ENCODE measurements at regions not wholly inside any gene's neighbourhood (a gene's known extent, or its start where the extent isn't known, plus 50 kb on each side); places are given as distances from the start of the nearest gene placed in this dataset.
A peak's percentile ranks its signal among the peaks of the same experiment; 100 is the strongest.

DNA sequence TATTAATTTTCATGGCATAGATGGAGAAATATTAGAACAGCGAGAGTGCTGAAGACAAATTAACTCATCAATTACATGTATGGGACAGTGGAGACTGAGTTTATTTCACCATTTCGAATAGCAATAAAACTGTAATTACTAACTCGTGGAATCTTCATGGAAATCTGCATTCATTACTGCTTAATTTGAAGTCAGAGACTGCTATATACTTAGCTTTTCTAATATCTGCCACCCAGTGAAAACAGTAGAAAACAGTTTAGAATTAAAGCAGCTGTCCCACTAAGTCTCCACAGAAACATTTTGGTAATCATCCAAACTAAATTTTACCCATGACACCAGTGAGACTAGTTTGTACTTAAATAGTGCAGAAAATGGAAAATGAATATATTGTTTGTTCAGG lies 56.8 kb downstream of the IZUMO3 start:
- DNase-seq, result no peak
- H3K36me3 ChIP-seq (ENCODE audit: control insufficient read depth, insufficient read depth, low read length), result no peaks in the 10 kb centered on the region
- H3K4me1 Mint-ChIP-seq, result peaks cover 29% of the 10 kb centered on the region
- H3K27ac ChIP-seq (ENCODE audit: low read depth, low read length), result no peak overlapping the region
- peaks cover 4% of the 10 kb centered on the region for H3K4me1 ChIP-seq (ENCODE audit: control insufficient read depth, insufficient read depth, low read length)
- H3K27me3 ChIP-seq (ENCODE audit: control insufficient read depth, insufficient read depth, low read length, poor library complexity, severe bottlenecking), result no peaks in the 10 kb centered on the region
- 92 to 100% methylated on average over 2 to 3 of the region's 3 CpGs for WGBS, 2 experiments (ENCODE audit: insufficient coverage in 1 of 2, insufficient read length in 1 of 2)
- no peaks in the 10 kb centered on the region for H3K9me3 ChIP-seq (ENCODE audit: control insufficient read depth, low read length)
- no peak overlapping the region for H3K4me3 ChIP-seq (ENCODE audit: low read length)
- no peak overlapping the region for H3K4me3 Mint-ChIP-seq
- no peak overlapping the region for H3K9ac ChIP-seq (ENCODE audit: extremely low read depth, low read length, poor library complexity, severe bottlenecking)
- TF ChIP-seq, protein P1, sequence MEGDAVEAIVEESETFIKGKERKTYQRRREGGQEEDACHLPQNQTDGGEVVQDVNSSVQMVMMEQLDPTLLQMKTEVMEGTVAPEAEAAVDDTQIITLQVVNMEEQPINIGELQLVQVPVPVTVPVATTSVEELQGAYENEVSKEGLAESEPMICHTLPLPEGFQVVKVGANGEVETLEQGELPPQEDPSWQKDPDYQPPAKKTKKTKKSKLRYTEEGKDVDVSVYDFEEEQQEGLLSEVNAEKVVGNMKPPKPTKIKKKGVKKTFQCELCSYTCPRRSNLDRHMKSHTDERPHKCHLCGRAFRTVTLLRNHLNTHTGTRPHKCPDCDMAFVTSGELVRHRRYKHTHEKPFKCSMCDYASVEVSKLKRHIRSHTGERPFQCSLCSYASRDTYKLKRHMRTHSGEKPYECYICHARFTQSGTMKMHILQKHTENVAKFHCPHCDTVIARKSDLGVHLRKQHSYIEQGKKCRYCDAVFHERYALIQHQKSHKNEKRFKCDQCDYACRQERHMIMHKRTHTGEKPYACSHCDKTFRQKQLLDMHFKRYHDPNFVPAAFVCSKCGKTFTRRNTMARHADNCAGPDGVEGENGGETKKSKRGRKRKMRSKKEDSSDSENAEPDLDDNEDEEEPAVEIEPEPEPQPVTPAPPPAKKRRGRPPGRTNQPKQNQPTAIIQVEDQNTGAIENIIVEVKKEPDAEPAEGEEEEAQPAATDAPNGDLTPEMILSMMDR (conservative IDR thresholded peaks at IDR 0.05), result no peak
- H3K27ac Mint-ChIP-seq, result no peak overlapping the region
- H3K9me3 Mint-ChIP-seq, result no peaks in the 10 kb centered on the region
- no peaks in the 10 kb centered on the region for H3K27me3 Mint-ChIP-seq (ENCODE audit: insufficient read depth)
- H3K36me3 Mint-ChIP-seq (ENCODE audit: low read depth), result no peaks in the 10 kb centered on the region

GRCh38 chr9:24487946-24488345 lies 57.8 kb downstream of the IZUMO3 start:
- peak; percentile 48 for DNase-seq

GRCh38 chr9:24487250-24487861 lies 58.3 kb downstream of the IZUMO3 start:
- no peaks in the 10 kb centered on the region for H3K36me3 ChIP-seq (ENCODE audit: control insufficient read depth, insufficient read depth, low read length)
- H3K9me3 Mint-ChIP-seq, result no peaks in the 10 kb centered on the region
- H3K9me3 ChIP-seq (ENCODE audit: control insufficient read depth, low read length), result no peaks in the 10 kb centered on the region
- no peak overlapping the region for H3K4me3 ChIP-seq (ENCODE audit: low read length)
- no peak for DNase-seq
- H3K4me1 ChIP-seq (ENCODE audit: control insufficient read depth, insufficient read depth, low read length), result peaks cover 4% of the 10 kb centered on the region
- peaks cover 29% of the 10 kb centered on the region for H3K4me1 Mint-ChIP-seq
- no peaks in the 10 kb centered on the region for H3K27me3 Mint-ChIP-seq (ENCODE audit: insufficient read depth)
- H3K9ac ChIP-seq (ENCODE audit: extremely low read depth, low read length, poor library complexity, severe bottlenecking), result no peak overlapping the region
- TF ChIP-seq, protein P1 (conservative IDR thresholded peaks at IDR 0.05), result peak; percentile 38
- no peak overlapping the region for H3K27ac ChIP-seq (ENCODE audit: low read depth, low read length)
- no peaks in the 10 kb centered on the region for H3K36me3 Mint-ChIP-seq (ENCODE audit: low read depth)
- peak overlapping the region; percentile 41 for H3K27ac Mint-ChIP-seq
- no peak overlapping the region for H3K4me3 Mint-ChIP-seq
- WGBS, 2 experiments (ENCODE audit: insufficient coverage in 1 of 2, insufficient read length in 1 of 2), result 77 to 81% methylated on average over 3 of the region's 3 CpGs
- no peaks in the 10 kb centered on the region for H3K27me3 ChIP-seq (ENCODE audit: control insufficient read depth, insufficient read depth, low read length, poor library complexity, severe bottlenecking)

More at GRCh38 chr9:24487946-24488345, 57.8 kb downstream of the IZUMO3 start:
- Mint-ChIP-seq H3K27me3 (ENCODE audit: insufficient read depth) (no peaks in the 10 kb centered on the region), H3K4me3 (no peak overlapping the region), H3K36me3 (ENCODE audit: low read depth) (no peaks in the 10 kb centered on the region), H3K4me1 (peaks cover 29% of the 10 kb centered on the region), H3K9me3 (no peaks in the 10 kb centered on the region), H3K27ac (peak overlapping the region; percentile 41)
- H3K27me3 ChIP-seq (ENCODE audit: control insufficient read depth, insufficient read depth, low read length, poor library complexity, severe bottlenecking), result no peaks in the 10 kb centered on the region
- no peak overlapping the region for H3K4me3 ChIP-seq (ENCODE audit: low read length)
- peaks cover 4% of the 10 kb centered on the region for H3K4me1 ChIP-seq (ENCODE audit: control insufficient read depth, insufficient read depth, low read length)
- H3K36me3 ChIP-seq (ENCODE audit: control insufficient read depth, insufficient read depth, low read length), result no peaks in the 10 kb centered on the region
- no peaks in the 10 kb centered on the region for H3K9me3 ChIP-seq (ENCODE audit: control insufficient read depth, low read length)
- H3K27ac ChIP-seq (ENCODE audit: low read depth, low read length), result no peak overlapping the region
- WGBS, 2 experiments (ENCODE audit: insufficient coverage in 1 of 2, insufficient read length in 1 of 2), result 91 to 100% methylated on average over 1 of the region's 1 CpG
- no peak overlapping the region for H3K9ac ChIP-seq (ENCODE audit: extremely low read depth, low read length, poor library complexity, severe bottlenecking)
- TF ChIP-seq, protein P1 (conservative IDR thresholded peaks at IDR 0.05), result no peak
